Prostate gland (tissue), 2 donors: ENCODE measurements at regions not wholly inside any gene's neighbourhood (a gene's known extent, or its start where the extent isn't known, plus 50 kb on each side); places are given as distances from the start of the nearest gene placed in this dataset.
"Not testable (repeated sequence)": the region's sequence is repeated elsewhere in the genome, so short reads cannot be mapped to it uniquely, and the experiment has no call there.

Source experiments
- CTCF ChIP-seq, 4 experiments: fragments of 200-600 bp in 2 of 4; fragments of 450-650 bp in 2 of 4; sonication (generic) in 2 of 4; IDR thresholded peaks; 1 replicate in 3 of 4; 2 replicates in 1 of 4; pipeline ENCODE4 v1.5.1; 2016 to 2019; ENCODE audit warnings: antibody characterized with exemption in 4 of 4, mild to moderate bottlenecking in 2 of 4, moderate library complexity in 2 of 4
- POLR2A ChIP-seq: fragments of 450-650 bp; IDR thresholded peaks from one replicate; pipeline ENCODE4 v1.6.1; 2016; ENCODE audit warnings: antibody characterized with exemption, mild to moderate bottlenecking

GRCh38 chr3:82585591-82585990 lies 824.1 kb upstream of the GBE1 start:
- not testable (repeated sequence) for TF ChIP-seq CTCF (IDR thresholded peaks at IDR 0.05); POLR2A
